DND-41 (cell line): ENCODE measurements at regions not wholly inside any gene's neighbourhood (a gene's known extent, or its start where the extent isn't known, plus 50 kb on each side); places are given as distances from the start of the nearest gene placed in this dataset.

ENCODE experiments used
- EZH2 ChIP-seq: IDR thresholded peaks from 3 replicates; pipeline ENCODE4 v1.6.1; 2012; ENCODE audit warnings: borderline replicate concordance, low read depth, mild to moderate bottlenecking, moderate library complexity, low read length, inconsistent platforms; ENCODE audit not compliant: severe bottlenecking
- TF ChIP-seq, protein P1 (sequence below): IDR thresholded peaks from 2 replicates; pipeline ENCODE4 v1.5.1; 2012; ENCODE audit warnings: borderline replicate concordance, low read length, moderate library complexity, mild to moderate bottlenecking; ENCODE audit not compliant: poor library complexity, severe bottlenecking; ENCODE audit errors: extremely low read depth

DNA sequence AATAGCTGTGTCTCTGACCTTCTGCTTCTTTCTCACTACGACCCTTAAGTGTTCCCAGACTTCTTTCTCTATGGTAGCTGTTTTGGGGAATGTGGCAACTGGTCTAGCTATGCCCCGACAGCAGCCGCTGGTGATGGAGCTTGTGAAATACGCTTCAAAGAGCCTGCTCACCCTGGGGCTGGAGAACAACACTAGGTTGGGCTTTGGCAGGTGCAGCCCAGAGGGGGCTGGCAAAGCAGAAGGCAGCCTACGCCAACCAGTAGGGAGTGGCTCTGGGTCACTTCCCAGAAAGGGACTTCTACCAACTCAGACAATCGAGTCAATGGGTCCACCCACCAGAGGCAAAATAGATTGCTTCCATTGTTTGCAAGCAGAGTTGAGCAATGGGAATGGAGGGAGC is 262.8 kb downstream of the LMO4 start:
- TF ChIP-seq, protein P1, sequence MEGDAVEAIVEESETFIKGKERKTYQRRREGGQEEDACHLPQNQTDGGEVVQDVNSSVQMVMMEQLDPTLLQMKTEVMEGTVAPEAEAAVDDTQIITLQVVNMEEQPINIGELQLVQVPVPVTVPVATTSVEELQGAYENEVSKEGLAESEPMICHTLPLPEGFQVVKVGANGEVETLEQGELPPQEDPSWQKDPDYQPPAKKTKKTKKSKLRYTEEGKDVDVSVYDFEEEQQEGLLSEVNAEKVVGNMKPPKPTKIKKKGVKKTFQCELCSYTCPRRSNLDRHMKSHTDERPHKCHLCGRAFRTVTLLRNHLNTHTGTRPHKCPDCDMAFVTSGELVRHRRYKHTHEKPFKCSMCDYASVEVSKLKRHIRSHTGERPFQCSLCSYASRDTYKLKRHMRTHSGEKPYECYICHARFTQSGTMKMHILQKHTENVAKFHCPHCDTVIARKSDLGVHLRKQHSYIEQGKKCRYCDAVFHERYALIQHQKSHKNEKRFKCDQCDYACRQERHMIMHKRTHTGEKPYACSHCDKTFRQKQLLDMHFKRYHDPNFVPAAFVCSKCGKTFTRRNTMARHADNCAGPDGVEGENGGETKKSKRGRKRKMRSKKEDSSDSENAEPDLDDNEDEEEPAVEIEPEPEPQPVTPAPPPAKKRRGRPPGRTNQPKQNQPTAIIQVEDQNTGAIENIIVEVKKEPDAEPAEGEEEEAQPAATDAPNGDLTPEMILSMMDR: no peak
- no peak for TF ChIP-seq EZH2
